Activated CD4-positive, alpha-beta T cell treated with anti-CD3 and anti-CD28 coated beads, Interleukin-2, amount 50 U/mL, for 1 hour (primary cell): ENCODE measurements at regions not wholly inside any gene's neighbourhood (a gene's known extent, or its start where the extent isn't known, plus 50 kb on each side); places are given as distances from the start of the nearest gene placed in this dataset.
"Not testable (repeated sequence)": the region's sequence is repeated elsewhere in the genome, so short reads cannot be mapped to it uniquely, and the experiment has no call there.

Experiments
- DNase-seq: peaks from one replicate; pipeline ENCODE4 v3.0.0-alpha.2; 2020

GRCh38 chr7:47188653-47189315 lies 393.1 kb downstream of the TNS3 start:
- no peak for DNase-seq

GRCh38 chr7:47188136-47188535 lies 393.8 kb downstream of the TNS3 start:
- DNase-seq = no peak

DNA sequence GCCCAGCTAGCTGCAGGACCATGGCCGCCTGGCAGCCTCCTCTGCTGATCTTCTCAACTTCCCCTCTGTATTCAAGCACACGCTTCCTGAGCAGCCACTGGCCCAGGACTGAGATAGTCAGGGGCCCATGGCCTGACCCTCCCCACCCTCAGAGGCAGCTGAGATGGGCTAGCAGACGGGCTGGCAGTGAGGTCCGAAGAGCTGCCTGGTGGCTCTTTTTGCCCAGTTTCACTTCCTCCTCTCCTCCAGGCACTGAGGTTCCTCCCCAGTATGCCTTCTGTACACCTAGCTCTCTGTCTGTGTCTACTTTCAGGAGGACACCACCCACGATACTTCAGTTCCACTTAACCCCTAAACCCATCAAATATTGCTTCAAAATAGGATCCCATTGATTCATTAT lies 395.6 kb downstream of the TNS3 start:
- no peak for DNase-seq

DNA sequence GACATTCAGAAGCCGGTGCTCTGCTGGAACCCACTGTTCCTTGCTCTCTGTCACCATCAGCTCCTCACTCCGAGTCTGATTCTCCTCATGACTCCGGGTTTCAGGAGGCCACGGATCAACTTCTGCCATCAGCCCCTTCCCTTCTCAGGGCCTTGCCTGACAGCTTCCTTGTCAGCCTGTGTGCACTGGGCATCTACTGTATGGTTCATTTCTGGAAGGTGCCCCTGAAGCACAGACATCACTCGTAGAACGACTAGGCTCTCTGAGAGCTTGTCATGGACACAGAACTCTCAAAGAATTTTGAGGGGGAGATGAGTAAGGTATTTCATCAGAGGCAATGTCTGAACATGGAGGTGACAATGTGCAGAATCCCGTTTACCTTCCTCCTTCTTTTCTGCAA lies 396.1 kb downstream of the TNS3 start:
- no peak for DNase-seq

- DNase-seq = no peak
Observed at GRCh38 chr7:47185170-47185569, 396.7 kb downstream of the TNS3 start.

DNA sequence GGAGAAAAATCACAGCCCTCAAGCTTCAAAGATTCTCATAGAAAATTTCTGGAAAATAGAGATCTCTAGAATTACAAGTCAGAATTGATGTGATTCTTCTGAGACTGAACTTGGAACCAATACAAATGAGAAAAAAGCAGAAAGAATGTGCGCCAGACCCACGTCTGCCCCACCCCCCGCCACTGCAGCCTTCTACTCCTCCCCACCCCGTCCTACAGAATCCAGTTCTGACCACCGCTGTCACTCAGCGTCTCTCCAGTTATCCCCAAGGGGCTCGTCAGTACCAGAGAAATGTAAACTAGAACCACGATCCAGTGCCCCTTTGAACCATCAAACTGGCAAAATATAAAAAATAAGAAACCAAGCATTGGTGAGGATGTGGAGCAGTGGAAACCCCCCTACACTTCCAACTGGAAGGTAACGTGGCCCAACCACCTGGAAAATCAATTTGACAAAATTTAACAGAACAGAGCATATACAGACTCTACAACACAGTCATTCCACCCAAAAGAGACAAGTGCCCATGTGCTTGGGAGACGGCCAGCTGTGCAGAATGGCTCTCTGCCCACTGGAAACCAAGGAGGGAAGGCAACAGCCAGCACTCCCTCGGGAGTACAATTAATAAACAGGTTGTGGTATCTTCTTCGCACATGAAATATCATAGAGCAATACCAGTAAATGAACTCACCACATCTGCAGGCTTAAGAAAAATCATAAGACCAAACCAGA lies 397.9 kb downstream of the TNS3 start:
- DNase-seq = no peak

- DNase-seq = no peak
Observed at GRCh38 chr7:47181746-47182361, 400.1 kb downstream of the TNS3 start.

- no peak for DNase-seq
Observed at GRCh38 chr7:47180516-47180826, 401.4 kb downstream of the TNS3 start.

DNA sequence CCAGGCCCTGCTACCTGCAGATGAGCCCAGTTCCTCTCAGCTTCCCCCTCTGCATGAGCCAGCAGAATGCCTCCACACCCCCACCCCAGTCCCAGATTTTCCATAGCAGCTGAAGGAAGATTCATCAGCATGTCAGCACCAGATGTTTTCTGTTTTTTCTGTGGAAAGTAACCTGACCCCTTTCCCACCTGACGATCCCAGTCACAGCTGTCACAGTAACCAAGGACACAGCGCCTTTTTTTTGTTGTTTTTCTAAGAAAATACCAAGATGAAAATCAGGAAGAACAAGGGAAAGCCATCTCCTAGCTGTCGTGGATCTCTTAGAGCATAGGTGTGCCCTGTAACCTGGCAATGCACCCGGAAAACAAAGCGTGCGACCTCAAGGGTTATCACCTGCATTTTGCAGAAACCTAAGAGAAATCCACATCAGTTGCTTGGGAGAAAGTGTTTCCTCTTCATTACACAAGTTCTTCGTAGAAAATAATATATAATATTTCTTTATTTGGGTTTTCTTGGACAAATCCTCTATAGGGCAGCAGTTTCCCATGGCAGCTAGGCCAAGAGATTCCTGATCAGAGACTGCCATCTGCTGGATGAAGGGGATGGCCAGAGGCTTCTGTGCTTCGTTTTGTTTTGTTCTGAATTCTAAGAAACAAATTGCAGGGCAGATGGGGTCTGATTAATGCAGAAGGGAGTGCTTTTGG lies 401.9 kb downstream of the TNS3 start:
- DNase-seq = no peak

GRCh38 chr7:47172602-47173539 lies 409.0 kb downstream of the TNS3 start:
- not testable (repeated sequence) for DNase-seq

- no peak for DNase-seq
Observed at GRCh38 chr7:47170516-47170915, 411.4 kb downstream of the TNS3 start.

- no peak for DNase-seq
Observed at GRCh38 chr7:47154791-47155190, 427.1 kb downstream of the TNS3 start.

DNA sequence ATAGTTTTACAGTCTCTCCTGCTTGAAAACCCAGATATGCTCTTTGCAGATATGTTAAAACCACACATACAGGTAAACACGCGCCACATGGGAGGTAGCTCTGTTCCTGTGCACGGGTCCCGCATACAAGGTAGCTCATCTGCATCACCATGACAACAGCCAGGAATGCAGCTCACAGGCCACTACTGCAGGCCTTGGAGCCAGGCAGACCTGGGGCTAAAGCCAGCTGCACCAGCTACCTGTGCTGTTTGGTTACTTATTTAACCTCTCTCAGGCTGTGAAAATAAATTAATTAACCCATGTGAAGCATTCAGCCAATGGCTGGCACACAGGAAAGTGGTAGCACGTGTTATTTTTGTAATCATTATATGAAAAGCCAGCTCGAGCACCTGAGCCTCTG lies 428.3 kb downstream of the TNS3 start:
- no peak for DNase-seq

DNA sequence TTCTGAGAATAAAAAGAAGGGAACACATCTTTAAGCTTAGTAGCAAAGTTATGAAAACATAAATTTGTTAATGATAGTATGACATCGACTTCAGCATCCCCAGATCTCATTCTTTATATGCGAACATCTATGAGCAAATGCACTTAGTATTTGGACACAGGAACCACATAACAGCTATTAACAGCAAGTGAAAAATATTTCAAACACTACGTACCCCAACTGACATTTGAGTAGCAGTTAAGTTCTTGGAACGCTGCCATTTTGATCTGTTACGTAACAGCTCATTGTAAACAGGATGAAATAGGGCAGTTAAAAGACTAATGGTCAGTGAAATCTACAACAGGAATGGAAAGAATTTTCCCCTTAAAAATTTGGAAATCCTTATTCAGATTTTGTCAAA lies 428.9 kb downstream of the TNS3 start:
- no peak for DNase-seq

DNA sequence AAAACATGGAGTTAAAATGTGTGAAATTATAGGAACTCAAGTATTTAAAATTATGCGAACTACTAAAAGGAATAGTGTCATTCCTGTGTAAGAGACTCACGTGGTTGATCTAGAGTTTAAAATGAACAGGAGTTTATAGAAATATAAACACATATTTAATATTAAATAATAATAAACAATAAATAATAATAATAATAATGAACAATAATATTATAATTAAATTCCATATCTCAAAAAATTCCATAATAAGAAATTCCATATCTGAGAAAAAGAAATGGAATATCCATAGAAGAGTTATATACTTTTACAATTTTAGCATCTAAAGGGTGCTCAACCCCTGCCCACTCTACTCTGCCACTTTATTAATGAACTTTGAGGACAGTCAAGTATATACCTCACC lies 429.6 kb downstream of the TNS3 start:
- no peak for DNase-seq

DNA sequence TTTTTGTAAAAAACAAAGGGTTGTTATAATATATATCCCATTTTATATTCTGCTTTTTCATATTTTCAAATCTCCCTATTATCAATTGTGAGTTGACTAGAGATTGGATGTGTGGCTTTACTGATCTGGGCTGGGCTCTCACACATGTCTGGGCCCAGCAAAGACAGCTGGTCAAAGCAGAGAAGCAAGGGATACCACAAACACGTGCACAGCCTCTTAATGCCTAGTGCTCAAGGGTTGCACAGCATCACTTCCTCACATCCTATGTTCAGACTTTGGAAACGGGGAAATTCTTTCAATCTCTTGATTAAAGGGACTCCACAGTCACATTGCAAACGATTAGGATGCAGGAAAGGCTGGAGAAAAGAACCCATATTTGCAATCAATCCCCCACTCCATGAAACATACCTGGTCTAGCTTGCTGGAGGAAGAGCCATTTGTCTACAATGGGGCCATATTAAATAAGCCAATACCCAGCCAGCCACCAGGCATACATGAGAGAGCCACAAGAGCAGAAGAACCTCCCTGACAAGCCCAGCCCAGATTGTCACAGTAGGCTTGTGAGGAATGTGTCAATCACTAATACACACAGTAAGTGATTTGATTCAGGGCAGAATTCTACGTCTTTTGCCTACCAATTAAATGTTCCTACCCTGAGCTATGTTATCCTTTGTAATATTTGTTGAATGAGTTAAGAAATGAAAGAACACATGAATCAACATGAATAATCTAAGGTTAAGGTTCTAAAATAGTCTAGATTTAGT lies 431.2 kb downstream of the TNS3 start:
- no peak for DNase-seq

DNA sequence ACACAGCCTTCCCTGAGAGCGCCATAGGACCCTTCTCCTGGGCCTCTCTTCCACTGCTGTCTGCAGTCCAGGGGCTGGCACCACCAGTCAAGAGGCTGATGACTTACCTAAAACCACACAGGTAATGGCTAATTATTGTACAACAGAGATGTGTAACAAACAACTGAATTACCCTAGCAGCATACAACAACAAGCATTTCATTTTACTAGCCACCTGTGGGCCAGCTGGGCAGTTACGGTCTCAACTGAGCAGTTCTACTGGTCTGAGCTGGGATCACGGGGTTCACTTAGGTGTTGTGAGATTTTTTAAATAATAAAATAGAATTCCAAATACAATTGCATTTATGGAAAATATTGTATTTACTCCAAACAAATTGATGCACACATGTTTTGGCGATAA lies 431.9 kb downstream of the TNS3 start:
- no peak for DNase-seq

- DNase-seq = no peak
Observed at GRCh38 chr7:47149208-47149839, 432.6 kb downstream of the TNS3 start.

DNA sequence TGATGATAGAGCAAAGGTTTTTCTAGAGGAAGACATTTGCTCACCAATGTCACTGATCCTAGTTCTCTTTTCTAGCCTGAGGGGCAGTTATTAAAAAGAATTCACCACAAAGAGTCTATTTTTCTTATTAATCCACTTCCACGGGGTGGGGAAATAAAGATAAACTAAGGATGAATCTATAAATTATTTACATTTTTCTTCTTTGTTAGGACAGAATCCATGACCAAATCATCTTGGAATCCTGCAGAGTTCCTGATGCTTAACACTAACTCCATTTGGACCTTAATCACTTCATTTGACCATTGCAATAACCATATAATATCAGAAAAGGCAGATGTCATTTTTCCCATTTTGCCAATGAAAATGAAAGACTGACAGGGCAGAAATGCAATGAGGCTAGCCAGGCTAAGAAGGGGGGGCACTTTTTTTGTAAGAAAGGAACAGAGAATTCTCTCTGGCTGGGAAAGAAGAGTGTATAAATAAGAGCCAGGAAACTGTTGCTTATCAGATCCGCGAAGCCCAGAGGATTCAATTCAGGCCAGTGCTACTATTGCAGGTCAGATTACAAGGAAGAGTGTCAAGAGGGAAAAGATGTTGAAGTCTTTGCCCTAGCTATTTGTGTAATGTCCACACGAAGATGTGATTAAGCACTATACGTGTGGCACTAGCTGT lies 433.2 kb downstream of the TNS3 start:
- no peak for DNase-seq

DNA sequence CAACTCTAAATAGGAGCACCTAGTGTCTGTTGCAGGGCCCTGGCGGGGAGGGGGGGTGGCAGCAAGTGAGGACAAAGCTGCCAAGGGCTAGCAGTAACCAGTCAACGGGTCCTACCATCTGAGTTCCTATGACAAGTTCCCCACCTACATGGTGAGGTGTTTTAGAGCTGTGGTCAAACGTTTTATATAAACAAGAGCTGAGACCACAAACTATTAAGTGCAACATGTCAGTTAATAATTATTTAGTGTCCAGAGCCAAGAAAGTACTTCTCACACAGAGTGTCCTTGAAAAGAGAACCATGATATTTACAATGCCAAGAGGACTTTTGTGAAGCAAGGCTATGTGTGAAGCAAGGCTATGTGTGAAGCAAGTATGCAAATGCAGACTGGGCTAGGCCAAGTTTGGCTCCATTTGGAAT lies 434.7 kb downstream of the TNS3 start:
- DNase-seq = no peak

GRCh38 chr7:47145982-47146381 lies 435.9 kb downstream of the TNS3 start:
- DNase-seq = no peak
